Endodermal cell (in vitro differentiated cells): ENCODE measurements at regions not wholly inside any gene's neighbourhood (a gene's known extent, or its start where the extent isn't known, plus 50 kb on each side); places are given as distances from the start of the nearest gene placed in this dataset.

Source experiments
- DNase-seq: peaks from one replicate; pipeline ENCODE4 v3.0.0-alpha.2; 2017
- H3K27ac ChIP-seq: 2 replicates; pipeline ENCODE4 v1.5.1; 2013; ENCODE audit warnings: mild to moderate bottlenecking, low read depth, low read length, moderate library complexity
- H3K27me3 ChIP-seq: 2 replicates; pipeline ENCODE4 v1.6.1; 2013; ENCODE audit warnings: mild to moderate bottlenecking, low read length, moderate library complexity; ENCODE audit not compliant: insufficient read depth, control insufficient read depth, poor library complexity, severe bottlenecking
- H3K36me3 ChIP-seq: 2 replicates; pipeline ENCODE4 v1.7.0; 2013; ENCODE audit warnings: mild to moderate bottlenecking, low read length, moderate library complexity; ENCODE audit not compliant: control insufficient read depth, insufficient read depth
- H3K4me1 ChIP-seq: one replicate; pipeline ENCODE4 v1.7.0; 2013; ENCODE audit warnings: low read length; ENCODE audit not compliant: control insufficient read depth, insufficient read depth
- H3K4me3 ChIP-seq: 2 replicates; pipeline ENCODE4 v1.5.1; 2013; ENCODE audit warnings: mild to moderate bottlenecking, low read length, moderate library complexity
- H3K9ac ChIP-seq: 2 replicates; pipeline ENCODE4 v1.6.1; 2013; ENCODE audit warnings: mild to moderate bottlenecking, low read length, moderate library complexity; ENCODE audit not compliant: poor library complexity, severe bottlenecking; ENCODE audit errors: extremely low read depth
- H3K9me3 ChIP-seq: 2 replicates; pipeline ENCODE4 v1.6.1; 2013; ENCODE audit warnings: mild to moderate bottlenecking, low read length, moderate library complexity; ENCODE audit not compliant: control insufficient read depth
- H3K27ac Mint-ChIP-seq: 2 replicates; pipeline ENCODE4 v1.8.0; 2020; ENCODE audit warnings: mixed read lengths
- H3K27me3 Mint-ChIP-seq: 2 replicates; pipeline ENCODE4 v1.8.0; 2021; ENCODE audit warnings: mild to moderate bottlenecking, mixed read lengths; ENCODE audit not compliant: insufficient read depth
- H3K36me3 Mint-ChIP-seq: 2 replicates; pipeline ENCODE4 v1.8.0; 2020; ENCODE audit warnings: low read depth, mixed read lengths
- H3K4me1 Mint-ChIP-seq: 2 replicates; pipeline ENCODE4 v1.8.0; 2020; ENCODE audit warnings: mixed read lengths
- H3K4me3 Mint-ChIP-seq: 2 replicates; pipeline ENCODE4 v1.8.0; 2020; ENCODE audit warnings: mild to moderate bottlenecking, moderate library complexity, mixed read lengths
- H3K9me3 Mint-ChIP-seq: 2 replicates; pipeline ENCODE4 v1.8.0; 2020; ENCODE audit warnings: mild to moderate bottlenecking, mixed read lengths
- CTCF ChIP-seq: fragments of 200-600 bp; sonication (generic); conservative IDR thresholded peaks from 2 replicates; pipeline ENCODE4 v1.5.0; 2021; ENCODE audit warnings: antibody characterized with exemption, mild to moderate bottlenecking
- WGBS, 2 experiments: methylation state at CpG; one replicate each; pipeline versions ENCODE4 v1.1.5 to v1.1.7; 2013; ENCODE audit warnings: missing lambda C conversion rate in 2 of 2, mixed read lengths in 1 of 2; ENCODE audit not compliant: insufficient coverage in 1 of 2, insufficient read length in 1 of 2; 5-methylcytosine and 5-hydroxymethylcytosine counted together

GRCh38 chr2:122500316-122501105 is 745.1 kb downstream of the TSN start:
- no peaks in the 10 kb centered on the region for H3K36me3 Mint-ChIP-seq
- Histone ChIP-seq H3K27ac (no peak overlapping the region), H3K9ac (no peak overlapping the region), H3K9me3 (no peaks in the 10 kb centered on the region), H3K36me3 (no peaks in the 10 kb centered on the region), H3K4me3 (no peak overlapping the region), H3K27me3 (no peaks in the 10 kb centered on the region), H3K4me1 (no peaks in the 10 kb centered on the region)
- no peaks in the 10 kb centered on the region for H3K9me3 Mint-ChIP-seq
- H3K4me3 Mint-ChIP-seq = no peak overlapping the region
- WGBS, 2 experiments = 89% methylated on average over 1 of the region's 1 CpG; no CpG with 5 or more reads in 1 of the 2 experiments
- H3K4me1 Mint-ChIP-seq = no peaks in the 10 kb centered on the region
- no peak for DNase-seq
- TF ChIP-seq CTCF = no peak
- no peak overlapping the region for H3K27ac Mint-ChIP-seq
- no peaks in the 10 kb centered on the region for H3K27me3 Mint-ChIP-seq

- H3K27ac ChIP-seq = no peak overlapping the region
- H3K9me3 ChIP-seq = no peaks in the 10 kb centered on the region
- no peaks in the 10 kb centered on the region for H3K4me1 ChIP-seq
- Mint-ChIP-seq H3K4me3 (no peak overlapping the region), H3K27me3 (no peaks in the 10 kb centered on the region), H3K9me3 (no peaks in the 10 kb centered on the region), H3K36me3 (no peaks in the 10 kb centered on the region), H3K4me1 (no peaks in the 10 kb centered on the region), H3K27ac (no peak overlapping the region)
- WGBS, 2 experiments = 90 to 94% methylated on average over 2 to 3 of the region's 3 CpGs
- H3K36me3 ChIP-seq = no peaks in the 10 kb centered on the region
- H3K9ac ChIP-seq = no peak overlapping the region
- H3K4me3 ChIP-seq = no peak overlapping the region
- TF ChIP-seq CTCF = no peak
- H3K27me3 ChIP-seq = no peaks in the 10 kb centered on the region
- no peak for DNase-seq
Observed at GRCh38 chr2:122506620-122507019, 751.2 kb downstream of the TSN start.

GRCh38 chr2:122507261-122507660 is 751.8 kb downstream of the TSN start:
- Mint-ChIP-seq H3K9me3 (no peaks in the 10 kb centered on the region), H3K27ac (no peak overlapping the region), H3K27me3 (no peaks in the 10 kb centered on the region), H3K36me3 (no peaks in the 10 kb centered on the region), H3K4me3 (no peak overlapping the region), H3K4me1 (no peaks in the 10 kb centered on the region)
- no peak for TF ChIP-seq CTCF
- no peak overlapping the region for H3K4me3 ChIP-seq
- DNase-seq = no peak
- WGBS, 2 experiments = 100% methylated on average over 1 of the region's 1 CpG; no CpG with 5 or more reads in 1 of the 2 experiments
- H3K27ac ChIP-seq = no peak overlapping the region
- H3K9me3 ChIP-seq = no peaks in the 10 kb centered on the region
- no peaks in the 10 kb centered on the region for H3K36me3 ChIP-seq
- no peak overlapping the region for H3K9ac ChIP-seq
- no peaks in the 10 kb centered on the region for H3K27me3 ChIP-seq
- H3K4me1 ChIP-seq = no peaks in the 10 kb centered on the region
